ENCODE measurements at regions not wholly inside any gene's neighbourhood (a gene's known extent, or its start where the extent isn't known, plus 50 kb on each side); places are given as distances from the start of the nearest gene placed in this dataset.
"Not testable (repeated sequence)": the region's sequence is repeated elsewhere in the genome, so short reads cannot be mapped to it uniquely, and the experiment has no call there.

GRCh38 chr4:85106805-85107336 is 140.4 kb upstream of the WDFY3 start:
- FAIRE-seq, result no peak

- FAIRE-seq, result no peak
Measured at GRCh38 chr4:85107553-85107952, 141.1 kb upstream of the WDFY3 start.

GRCh38 chr4:85113706-85114105 is 147.2 kb upstream of the WDFY3 start:
- FAIRE-seq, result no peak

- no peak for FAIRE-seq
Measured at GRCh38 chr4:85114526-85114925, 148.0 kb upstream of the WDFY3 start.

- no peak for FAIRE-seq
Measured at GRCh38 chr4:85116008-85116407, 149.5 kb upstream of the WDFY3 start.

- FAIRE-seq, result no peak
Measured at GRCh38 chr4:85125688-85126087, 159.2 kb upstream of the WDFY3 start.

GRCh38 chr4:85126991-85127591 is 160.6 kb upstream of the WDFY3 start:
- no peak for FAIRE-seq

- no peak for FAIRE-seq
Measured at GRCh38 chr4:85127653-85128052, 161.2 kb upstream of the WDFY3 start.

- FAIRE-seq, result no peak
Measured at GRCh38 chr4:85128246-85129204, 162.0 kb upstream of the WDFY3 start.

- not testable (repeated sequence) for FAIRE-seq
Measured at GRCh38 chr4:85129354-85130125, 163.1 kb upstream of the WDFY3 start.

GRCh38 chr4:85132117-85132516 is 165.6 kb upstream of the WDFY3 start:
- FAIRE-seq, result no peak

GRCh38 chr4:85132570-85132969 is 166.1 kb upstream of the WDFY3 start:
- no peak for FAIRE-seq

GRCh38 chr4:85139749-85140148 is 173.3 kb upstream of the WDFY3 start:
- not testable (repeated sequence) for FAIRE-seq

- no peak for FAIRE-seq
Measured at GRCh38 chr4:85142451-85142850, 176.0 kb upstream of the WDFY3 start.

GRCh38 chr4:85147481-85148076 is 181.1 kb upstream of the WDFY3 start:
- FAIRE-seq, result peak; percentile 72

GRCh38 chr4:85149676-85150075 is 183.2 kb upstream of the WDFY3 start:
- FAIRE-seq, result no peak

GRCh38 chr4:85151371-85151770 is 184.9 kb upstream of the WDFY3 start:
- no peak for FAIRE-seq

GRCh38 chr4:85151786-85152185 is 185.3 kb upstream of the WDFY3 start:
- FAIRE-seq, result no peak

GRCh38 chr4:85152480-85152879 is 186.0 kb upstream of the WDFY3 start:
- FAIRE-seq, result no peak

- no peak for FAIRE-seq
Measured at GRCh38 chr4:85153221-85153620, 186.7 kb upstream of the WDFY3 start.

- no peak for FAIRE-seq
Measured at GRCh38 chr4:85154591-85154990, 188.1 kb upstream of the WDFY3 start.

- FAIRE-seq, result no peak
Measured at GRCh38 chr4:85165808-85166207, 199.3 kb upstream of the WDFY3 start.

GRCh38 chr4:85166318-85166717 is 199.8 kb upstream of the WDFY3 start:
- FAIRE-seq, result no peak

All from A204.1 (cell line).